Activated T-helper 2 cell treated with anti-CD3 and anti-CD28 coated beads, Interferon-gamma antibody, Interleukin-2, Interleukin-4, amounts not matched to agents 10 μg/mL and 5 μg/mL and 100 μg/mL, durations not matched to agents 14 hours and 24 hours and 36 hours (primary cell): ENCODE measurements at regions not wholly inside any gene's neighbourhood (a gene's known extent, or its start where the extent isn't known, plus 50 kb on each side); places are given as distances from the start of the nearest gene placed in this dataset.

Experiments
- DNase-seq: peaks from one replicate; pipeline ENCODE4 v3.0.0; 2021; ENCODE audit warnings: low spot score
- H3K27ac Mint-ChIP-seq: one replicate; pipeline ENCODE4 v1.8.0; 2021; ENCODE audit warnings: mixed read lengths
- H3K27me3 Mint-ChIP-seq: one replicate; pipeline ENCODE4 v1.8.0; 2021; ENCODE audit warnings: low read depth, mixed read lengths
- H3K36me3 Mint-ChIP-seq: one replicate; pipeline ENCODE4 v1.8.0; 2021; ENCODE audit warnings: low read depth, mixed read lengths
- H3K4me1 Mint-ChIP-seq: one replicate; pipeline ENCODE4 v1.8.0; 2021; ENCODE audit warnings: low read depth, mixed read lengths
- H3K4me3 Mint-ChIP-seq: one replicate; pipeline ENCODE4 v1.8.0; 2021; ENCODE audit warnings: low read depth, mild to moderate bottlenecking, moderate library complexity, mixed read lengths
- H3K9me3 Mint-ChIP-seq: one replicate; pipeline ENCODE4 v1.8.0; 2021; ENCODE audit warnings: mixed read lengths
- intact Hi-C: fragments of 100-400 bp; cut with micrococcal nuclease; formaldehyde crosslinking; loops from one replicate; pipeline ENCODE4 v1.15.1; 2023

DNA sequence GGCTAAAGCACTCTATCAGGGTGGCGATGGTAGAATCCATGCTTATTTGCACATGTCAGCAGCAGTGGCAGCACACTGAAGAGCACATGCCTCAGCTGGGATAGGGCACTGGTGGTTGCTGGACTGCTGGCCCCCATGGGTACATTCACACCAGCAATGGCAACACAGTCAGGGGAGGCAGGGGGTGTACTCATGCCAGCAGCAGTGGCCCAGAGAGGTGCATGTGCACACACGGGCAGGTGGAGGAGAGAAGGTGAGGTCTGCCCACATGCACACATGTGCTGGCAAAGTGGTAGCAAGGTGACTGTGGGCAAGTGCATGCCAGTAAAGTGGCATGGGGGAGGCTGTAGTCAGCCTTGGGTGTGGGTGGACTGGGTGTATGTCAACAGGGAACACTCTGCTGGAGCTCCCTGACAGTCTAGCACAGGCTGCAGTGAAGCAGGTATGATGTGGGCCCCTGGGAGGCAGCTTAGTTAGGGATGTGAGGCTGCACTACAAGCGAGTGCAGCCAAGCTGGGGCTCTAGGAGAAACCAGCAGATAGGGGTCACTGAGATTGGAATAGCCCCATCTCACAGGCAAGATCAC, 53.9 kb upstream of the NPAP1 start:
- no peaks in the 10 kb centered on the region for H3K4me1 Mint-ChIP-seq
- peaks cover 55% of the 10 kb centered on the region for H3K9me3 Mint-ChIP-seq
- intact Hi-C loops: no loop called here
- H3K27ac Mint-ChIP-seq: no peak overlapping the region
- H3K27me3 Mint-ChIP-seq: no peaks in the 10 kb centered on the region
- no peak overlapping the region for H3K4me3 Mint-ChIP-seq
- DNase-seq: no peak
- H3K36me3 Mint-ChIP-seq: no peaks in the 10 kb centered on the region
